K562 (cell line): ENCODE measurements at regions not wholly inside any gene's neighbourhood (a gene's known extent, or its start where the extent isn't known, plus 50 kb on each side); places are given as distances from the start of the nearest gene placed in this dataset.

ENCODE experiments used
- ATAC-seq: fragments of 200-7000 bp; cut with Tn5 transposase; 3 replicates; pipeline ENCODE4 v1.9.1; 2020; ENCODE audit warnings: moderate library complexity
- BruUV-seq: library from RNA; stranded (reverse); fragments of 400-500 nt; replicated peaks from 2 replicates; lab custom pipeline; 2021; lab: Mats Ljungman, UMichigan
- CTCF ChIA-PET: fragments of 300-600 bp; formaldehyde crosslinking; extraction: SDS; loops from one replicate; lab custom pipeline; 2021; ENCODE audit warnings: low intra/inter-chr PET ratio; lab: Yijun Ruan, JAX
- POLR2A ChIA-PET: fragments of 300-600, 350-650 bp; sonication (Branson Sonifier 250); formaldehyde crosslinking; extraction: SDS; loops from one replicate; lab custom pipeline; 2021; ENCODE audit warnings: antibody characterized with exemption, inconsistent platforms; lab: Yijun Ruan, JAX
- DNase-seq, 4 experiments: peaks; one replicate each; pipeline versions ENCODE4 v3.0.0 to v3.0.0-alpha.2; 2011 to 2018; ENCODE audit warnings: low spot score in 3 of 4, mixed read lengths in 3 of 4; ENCODE audit errors: extremely low read depth in 1 of 4
- FAIRE-seq: peaks from 2 replicates; lab custom pipeline; 2011; peaks lifted over from hg19 to GRCh38; lab: Jason Lieb, UNC
- H2AFZ ChIP-seq: 2 replicates; pipeline ENCODE4 v1.6.0; 2011; ENCODE audit warnings: low read depth, low read length, control low read depth, inconsistent platforms
- H3K27ac ChIP-seq: fragments of 200-600 bp; 3 replicates; pipeline ENCODE4 v1.8.0; 2011; ENCODE audit warnings: low read depth, mild to moderate bottlenecking, control low read depth, inconsistent platforms, low read length, moderate library complexity, mixed read lengths; ENCODE audit errors: extremely low read depth
- H3K27me3 ChIP-seq, 2 experiments: fragments of 300-600 bp in 1 of 2; 2 replicates in 1 of 2; 3 replicates in 1 of 2; pipeline versions ENCODE4 v1.6.0 to v1.8.0; 2011; ENCODE audit warnings: inconsistent platforms in 2 of 2, low read length in 2 of 2, mild to moderate bottlenecking in 1 of 2, mixed read lengths in 1 of 2, moderate library complexity in 1 of 2; ENCODE audit not compliant: control insufficient read depth in 2 of 2, insufficient read depth in 2 of 2
- H3K36me3 ChIP-seq: fragments of 300-600 bp; 3 replicates; pipeline ENCODE4 v1.8.0; 2011; ENCODE audit warnings: mild to moderate bottlenecking, low read length, inconsistent platforms; ENCODE audit not compliant: control insufficient read depth, insufficient read depth
- H3K4me1 ChIP-seq, 2 experiments: fragments of 200-600 bp in 1 of 2; replicated peaks in 1 of 2; 2 replicates in 1 of 2; 3 replicates in 1 of 2; pipeline versions ENCODE4 v1.5.1 to v1.8.0; 2011; ENCODE audit warnings: inconsistent platforms in 2 of 2, low read length in 2 of 2, mild to moderate bottlenecking in 1 of 2, mixed read lengths in 1 of 2, moderate library complexity in 1 of 2; ENCODE audit not compliant: control insufficient read depth in 2 of 2, insufficient read depth in 2 of 2
- H3K4me2 ChIP-seq: 2 replicates; pipeline ENCODE4 v1.6.1; 2011; ENCODE audit warnings: low read length, control low read depth, inconsistent platforms, mixed read lengths; ENCODE audit not compliant: insufficient read depth
- H3K4me3 ChIP-seq: fragments of 200-600 bp; sonication (generic), shearing (Covaris generic); 2 replicates; pipeline ENCODE4 v1.5.1; 2016; ENCODE audit warnings: control low read depth, inconsistent platforms
- H3K79me2 ChIP-seq: fragments of 200-600 bp; 3 replicates; pipeline ENCODE4 v1.8.0; 2011; ENCODE audit warnings: low read length, inconsistent platforms; ENCODE audit not compliant: control insufficient read depth, insufficient read depth
- H3K9ac ChIP-seq, 2 experiments: 2 replicates each; pipeline versions ENCODE4 v1.6.0 to v1.6.1; 2011; ENCODE audit warnings: low read depth in 2 of 2, low read length in 2 of 2, control low read depth in 1 of 2, inconsistent platforms in 1 of 2, mild to moderate bottlenecking in 1 of 2, mixed read lengths in 1 of 2; ENCODE audit not compliant: insufficient read depth in 1 of 2
- H3K9me1 ChIP-seq: one replicate; pipeline ENCODE4 v1.6.0; 2011; ENCODE audit warnings: inconsistent platforms, mild to moderate bottlenecking, low read length, moderate library complexity; ENCODE audit not compliant: control insufficient read depth, insufficient read depth
- H3K9me3 ChIP-seq: replicated peaks from 2 replicates; pipeline ENCODE4 v1.5.1; 2011; ENCODE audit warnings: low read depth, low read length, inconsistent platforms; ENCODE audit not compliant: control insufficient read depth, insufficient read depth
- H4K20me1 ChIP-seq: replicated peaks from 2 replicates; pipeline ENCODE4 v1.6.1; 2011; ENCODE audit warnings: low read length, inconsistent platforms, mixed read lengths; ENCODE audit not compliant: control insufficient read depth, insufficient read depth
- EGR1 ChIP-seq: fragments of 450-650 bp; conservative IDR thresholded peaks from 2 replicates; pipeline ENCODE4 v1.6.1; 2017; ENCODE audit warnings: mild to moderate bottlenecking
- GATAD2B ChIP-seq: fragments of 450-650 bp; IDR thresholded peaks from 2 replicates; pipeline ENCODE4 v1.6.1; 2017; ENCODE audit warnings: mild to moderate bottlenecking, borderline replicate concordance
- MAFG ChIP-seq: fragments of 450-650 bp; conservative IDR thresholded peaks from 2 replicates; pipeline ENCODE4 v1.6.1; 2016; ENCODE audit warnings: missing genetic modification characterization, missing compliant biosample characterization
- MCM5 ChIP-seq: fragments of 450-650 bp; IDR thresholded peaks from 2 replicates; pipeline ENCODE4 v1.6.1; 2016; ENCODE audit warnings: low read depth
- RBFOX2 ChIP-seq: fragments of 200-400 bp; formaldehyde crosslinking; IDR thresholded peaks from 2 replicates; pipeline ENCODE4 v1.6.1; 2017; ENCODE audit warnings: low read depth, mild to moderate bottlenecking, low read length, moderate library complexity
- SMARCB1 ChIP-seq: IDR thresholded peaks from 2 replicates; pipeline ENCODE4 v1.6.1; 2011; ENCODE audit warnings: improper control_type of control experiment, low read depth; ENCODE audit not compliant: insufficient read length
- ZNF707 ChIP-seq: fragments of 250-450 bp; sonication (Bioruptor Pico); conservative IDR thresholded peaks from 2 replicates; pipeline ENCODE4 v1.8.0; 2022; ENCODE audit warnings: inconsistent platforms, mild to moderate bottlenecking, moderate library complexity
- WGBS: fragments of 100-300 bp; shearing (Covaris generic); methylation state at CpG from one replicate; pipeline ENCODE4 v1.1.6; 2016; ENCODE audit warnings: low coverage, mixed read lengths; ENCODE audit not compliant: insufficient coverage; ENCODE audit errors: missing lambda C conversion rate; 5-methylcytosine and 5-hydroxymethylcytosine counted together
- in situ Hi-C: fragments of 300-500 bp; cut with MboI; formaldehyde crosslinking; loops from 4 replicates; pipeline ENCODE4 v1.15.0; 2018; ENCODE audit warnings: inconsistent platforms, mixed read lengths
- intact Hi-C: fragments of 100-400 bp; cut with micrococcal nuclease; formaldehyde crosslinking; loops from 2 replicates; pipeline ENCODE4 v1.14.2; 2022

- no peak for TF ChIP-seq RBFOX2
- no peak for TF ChIP-seq GATAD2B
- no peak for TF ChIP-seq MCM5
- TF ChIP-seq, all 486 proteins: peak for 0
Observed at GRCh38 chr1:30596891-30597290, 126.5 kb downstream of the MATN1 start (continued).

DNA sequence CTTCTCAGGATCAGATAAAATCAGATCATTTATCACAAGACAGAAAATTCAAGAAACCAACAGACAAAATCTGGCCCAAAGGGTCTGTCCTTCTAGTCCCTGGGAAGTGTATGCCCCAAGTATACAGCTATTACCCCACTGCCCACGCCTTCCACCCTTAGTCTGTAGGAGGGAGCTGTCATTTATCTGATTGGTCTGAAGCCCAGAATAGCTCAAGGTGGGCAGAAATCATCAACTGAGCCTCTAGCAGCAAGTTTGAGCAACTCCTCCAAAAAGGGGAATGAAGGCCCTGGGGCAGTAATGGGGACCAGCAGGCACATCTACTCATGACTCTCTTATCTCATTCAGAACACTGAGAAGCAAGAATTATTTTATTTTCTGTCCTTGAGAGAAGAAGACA is 126.9 kb downstream of the MATN1 start:
- DNase-seq = no peak
- ChIA-PET POLR2A (no interaction called here), CTCF (no interaction called here)
- TF ChIP-seq EGR1 (peak; percentile 50), SMARCB1 (no peak), ZNF707 (CRISPR knock-in tag) (no peak), MAFG (tag) (no peak)
- Histone ChIP-seq H3K9me3 (no peaks in the 10 kb centered on the region), H3K9ac (no peak overlapping the region), H3K4me1 (0 out of 5 replicates have a peak, but pooled peaks cover 0 to 4% of the 10 kb centered on the region in 2 experiments), H3K4me2 (no peak overlapping the region), H3K9me1 (no peaks in the 10 kb centered on the region), H4K20me1 (no peaks in the 10 kb centered on the region), H3K27me3 (peaks cover 0 to 17% of the 10 kb centered on the region in 2 experiments; a peak in 1 of 5 replicates), H3K4me3 (no peak overlapping the region), H3K36me3 (no peaks in the 10 kb centered on the region), H3K27ac (no peak overlapping the region), H2AFZ (no peak overlapping the region), H3K79me2 (no peaks in the 10 kb centered on the region)
- in situ Hi-C loops = no loop called here
- intact Hi-C loops = no loop called here
- 0% methylated on average over 1 of the region's 1 CpG for WGBS
- BruUV-seq = no TSS peak
- ATAC-seq = no peak
- no peak for FAIRE-seq
